GM21529 (cell line): ENCODE measurements at regions not wholly inside any gene's neighbourhood (a gene's known extent, or its start where the extent isn't known, plus 50 kb on each side); places are given as distances from the start of the nearest gene placed in this dataset.

Source experiments
- ATAC-seq: cut with Tn5 transposase; IDR thresholded peaks from one replicate; pipeline ENCODE4 v1.9.1; 2021; ENCODE audit not compliant: unreplicated experiment

DNA sequence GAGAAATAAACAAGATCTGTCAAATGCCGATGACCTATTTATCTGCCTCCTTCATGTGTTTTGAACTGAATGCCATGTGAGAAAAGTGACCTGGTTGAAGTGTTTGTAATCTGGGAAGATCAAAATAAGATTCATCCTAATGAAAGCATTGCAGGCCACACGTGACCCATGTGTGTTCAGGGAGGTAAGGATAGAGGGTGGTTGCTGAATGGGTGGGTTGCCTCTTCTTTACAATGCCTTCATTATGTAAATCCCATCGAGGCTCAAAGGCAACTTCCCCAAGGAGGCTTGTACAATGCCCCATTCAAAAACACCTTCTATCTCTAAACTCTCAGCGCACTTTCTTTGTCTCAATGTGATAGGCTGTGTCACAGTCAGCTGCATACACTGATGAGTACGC, 273.1 kb downstream of the LRATD1 start:
- ATAC-seq: no peak

- no peak for ATAC-seq
Observed at GRCh38 chr2:14907014-14907612, 274.6 kb downstream of the LRATD1 start.

DNA sequence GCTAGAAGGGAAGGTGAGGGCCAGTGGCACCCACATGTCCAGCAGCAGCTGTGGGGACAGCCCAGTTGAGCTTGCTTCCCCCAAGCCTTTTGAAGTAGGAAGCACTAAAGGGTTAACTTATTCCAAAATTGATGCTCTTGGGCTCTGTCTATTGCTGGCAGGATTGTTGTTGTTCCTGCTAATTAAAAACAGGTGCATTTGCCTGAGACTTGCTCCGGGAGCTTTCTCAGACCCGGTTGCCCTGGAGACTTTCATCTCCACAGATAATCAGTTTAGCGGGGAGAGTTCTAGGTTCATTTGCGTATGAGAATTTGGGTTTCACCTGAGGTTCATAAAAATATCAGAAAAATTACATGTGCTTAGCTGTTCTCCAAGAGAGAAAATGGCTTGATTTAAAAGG, 277.3 kb downstream of the LRATD1 start:
- no peak for ATAC-seq

DNA sequence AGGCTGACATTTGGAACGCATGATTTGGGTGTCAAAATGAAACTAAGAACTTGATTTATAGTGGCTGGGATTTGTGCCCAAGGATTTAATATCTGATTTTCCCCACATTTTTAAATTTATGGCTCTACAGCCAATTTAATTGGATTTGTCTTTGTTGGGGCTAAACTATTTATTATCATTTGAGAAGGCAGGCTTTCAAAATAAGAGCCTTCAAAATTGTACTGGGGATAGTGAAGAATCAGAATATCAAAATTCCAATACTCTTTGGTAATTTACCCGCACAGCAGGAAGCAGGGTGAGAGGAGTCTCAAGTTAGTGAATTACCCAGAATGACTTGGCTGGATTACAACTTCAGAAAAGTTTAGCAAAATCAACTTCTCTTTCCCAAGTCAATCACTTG, 278.1 kb downstream of the LRATD1 start:
- no peak for ATAC-seq

DNA sequence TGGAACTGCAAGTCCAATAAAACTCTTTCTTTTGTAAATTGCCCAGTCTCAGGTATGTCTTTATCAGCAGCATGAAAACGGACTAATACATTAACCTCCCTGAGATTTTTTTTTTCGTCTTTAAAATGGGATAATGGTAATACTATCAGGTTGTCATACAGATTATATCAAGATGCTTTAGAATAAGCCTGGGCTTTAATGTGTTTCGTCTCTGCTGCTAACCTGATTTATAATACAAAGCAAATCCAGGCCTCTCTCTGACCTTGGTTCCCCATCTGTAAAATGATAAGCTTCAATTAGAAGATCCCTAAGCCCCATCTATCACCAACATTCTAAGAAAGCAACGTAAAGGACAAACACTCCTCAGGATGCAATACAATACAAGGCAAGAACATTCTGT, 283.5 kb downstream of the LRATD1 start:
- no peak for ATAC-seq

DNA sequence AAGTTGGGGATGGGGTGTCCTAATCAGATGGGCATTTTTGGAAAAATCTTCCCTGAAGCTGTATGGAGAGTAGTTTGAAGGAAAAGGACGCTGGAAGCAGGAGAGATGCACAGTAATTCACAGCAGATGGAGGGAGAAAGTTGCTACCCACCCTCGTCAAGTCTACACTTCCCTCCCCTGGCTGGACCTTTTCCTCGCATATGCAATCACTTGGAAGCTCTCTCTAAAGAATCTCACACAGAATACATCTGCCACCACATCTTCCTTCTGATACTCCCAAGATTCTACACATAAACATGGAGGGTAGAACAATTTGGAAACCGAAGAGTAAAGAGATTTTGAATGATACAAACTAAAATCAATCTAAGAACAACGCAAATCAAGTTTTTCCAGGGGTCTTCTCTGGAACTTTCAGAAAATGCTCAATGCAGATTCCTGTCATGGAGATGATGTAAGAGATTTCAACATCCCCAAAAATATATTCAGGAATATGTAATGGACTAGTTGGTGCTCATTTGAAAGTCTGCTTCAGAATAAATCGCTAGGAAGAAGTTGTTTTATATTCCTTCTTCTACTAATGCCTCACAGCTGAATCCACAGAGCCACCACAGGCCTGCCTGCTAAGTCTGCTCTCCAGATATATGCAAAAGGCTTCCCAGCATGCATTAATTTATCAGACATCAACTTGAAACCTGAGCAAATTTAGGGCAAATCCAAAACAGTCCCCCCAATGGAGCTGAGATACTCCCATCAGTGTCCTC, 291.5 kb downstream of the LRATD1 start:
- no peak for ATAC-seq

DNA sequence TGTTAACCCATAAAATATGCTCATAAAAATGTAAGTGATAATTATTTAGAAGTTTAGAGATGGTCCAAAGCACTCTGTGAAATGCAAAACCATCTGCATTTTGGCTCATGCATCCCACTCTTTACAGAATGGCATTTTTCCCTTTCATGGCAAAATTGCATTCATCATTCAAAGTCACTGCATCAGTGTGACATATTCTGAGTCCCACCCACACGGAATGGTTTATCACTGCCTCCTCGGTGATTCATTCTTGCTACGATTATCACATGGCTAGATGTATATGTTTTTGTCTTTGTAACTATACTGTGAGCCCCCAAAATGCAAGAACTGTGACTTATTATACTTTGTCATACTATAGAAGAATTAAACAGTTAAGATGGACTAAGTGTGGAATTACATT, 293.0 kb downstream of the LRATD1 start:
- no peak for ATAC-seq

DNA sequence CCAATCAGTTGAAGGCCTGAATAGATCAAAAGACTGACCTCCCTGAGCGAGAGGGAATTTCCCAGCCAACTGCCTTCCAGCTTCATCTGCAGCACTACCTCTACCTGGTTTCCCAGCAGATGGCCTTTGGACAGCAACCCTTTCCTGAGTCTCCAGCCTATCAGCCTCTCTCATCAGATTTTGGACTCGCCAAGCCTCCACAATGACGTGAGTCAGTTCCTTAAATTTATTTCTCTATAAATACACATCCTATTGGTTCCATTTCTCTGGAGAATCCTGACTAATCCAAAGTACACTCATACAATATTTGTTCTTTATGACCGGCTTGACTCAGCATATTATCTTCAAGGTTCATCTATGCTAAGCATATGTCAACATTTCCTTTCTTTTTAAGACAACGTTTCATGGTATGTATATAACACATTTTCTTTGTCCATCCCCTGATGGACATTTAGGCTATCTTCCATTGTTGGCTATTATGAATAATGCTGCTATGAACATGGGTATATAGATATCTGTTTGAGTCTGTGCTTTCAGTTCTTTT, 294.6 kb downstream of the LRATD1 start:
- ATAC-seq: no peak

DNA sequence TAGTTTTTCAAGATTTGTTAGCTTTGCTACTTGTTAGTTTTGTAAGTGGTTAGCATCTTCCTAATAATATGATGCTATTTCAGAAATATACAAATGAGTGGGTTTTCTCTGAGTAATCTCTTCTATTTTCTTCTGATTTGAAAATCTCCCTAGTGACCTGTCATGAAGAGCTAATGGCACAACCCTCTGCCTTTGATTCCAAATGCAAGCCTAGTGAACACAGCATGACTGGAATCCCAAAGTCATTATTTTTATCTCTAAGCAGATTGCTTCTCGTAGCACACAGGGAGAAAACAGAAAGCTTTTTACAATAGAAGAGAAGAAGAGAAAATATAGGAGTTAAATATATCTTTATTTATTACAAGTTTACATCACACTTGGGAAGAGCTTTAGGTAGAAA, 295.5 kb downstream of the LRATD1 start:
- no peak for ATAC-seq

DNA sequence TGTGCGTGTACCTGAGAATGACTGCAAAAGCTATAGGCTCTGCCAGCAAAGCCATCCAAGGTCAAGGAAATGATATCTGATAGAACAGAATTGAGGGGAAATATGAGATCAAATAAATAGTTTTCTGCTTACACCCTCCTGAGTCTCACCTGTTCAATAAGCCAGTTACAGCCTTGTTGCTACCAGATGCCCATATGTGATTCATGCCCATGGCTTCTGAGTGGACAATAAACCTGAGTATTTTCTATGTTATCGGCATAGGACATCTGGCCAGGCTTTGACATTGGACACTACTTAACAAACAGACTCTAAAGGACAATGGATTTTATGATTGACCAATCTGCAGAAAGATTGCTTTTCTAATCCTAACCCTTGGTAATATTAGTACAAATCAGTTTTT, 297.9 kb downstream of the LRATD1 start:
- no peak for ATAC-seq

DNA sequence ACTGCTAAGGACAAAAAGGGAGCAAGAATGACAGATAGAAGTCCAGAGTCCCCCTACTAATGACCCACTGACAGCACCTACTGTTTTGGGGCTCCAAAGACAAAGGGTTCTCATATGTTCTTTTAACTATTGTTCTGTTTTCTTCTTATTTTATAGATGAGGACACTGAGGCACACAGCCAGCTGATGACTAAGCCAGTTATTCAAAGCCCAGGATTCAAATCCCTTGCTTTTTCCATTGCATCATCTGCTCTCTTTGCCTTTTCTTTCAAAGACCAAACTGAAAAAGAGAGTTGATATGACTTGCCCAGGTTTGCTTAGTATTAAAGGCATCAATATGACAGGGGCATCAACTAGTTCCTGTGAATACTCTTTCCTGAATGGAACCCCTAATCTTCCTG, 299.8 kb downstream of the LRATD1 start:
- no peak for ATAC-seq

- no peak for ATAC-seq
Observed at GRCh38 chr2:14933753-14934152, 301.2 kb downstream of the LRATD1 start.

DNA sequence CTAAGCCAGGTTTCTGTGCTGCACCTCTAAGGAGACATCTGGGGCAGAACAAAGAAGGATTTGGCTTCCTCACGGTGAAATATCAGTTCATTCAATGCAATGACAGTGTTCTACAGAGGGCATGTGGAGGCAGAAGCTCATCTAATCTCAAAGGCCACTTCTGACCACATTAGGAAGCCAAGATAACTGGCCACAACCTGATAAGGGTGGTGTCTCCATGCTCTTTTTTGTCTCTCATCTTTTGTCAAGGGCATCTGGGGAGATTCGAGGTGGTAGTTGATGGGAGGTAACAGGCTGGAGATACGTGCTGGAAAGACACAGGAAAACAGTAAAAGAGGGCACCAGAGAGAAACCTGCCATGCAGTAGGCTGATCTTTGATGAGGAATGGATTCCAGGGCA, 303.9 kb downstream of the LRATD1 start:
- no peak for ATAC-seq

DNA sequence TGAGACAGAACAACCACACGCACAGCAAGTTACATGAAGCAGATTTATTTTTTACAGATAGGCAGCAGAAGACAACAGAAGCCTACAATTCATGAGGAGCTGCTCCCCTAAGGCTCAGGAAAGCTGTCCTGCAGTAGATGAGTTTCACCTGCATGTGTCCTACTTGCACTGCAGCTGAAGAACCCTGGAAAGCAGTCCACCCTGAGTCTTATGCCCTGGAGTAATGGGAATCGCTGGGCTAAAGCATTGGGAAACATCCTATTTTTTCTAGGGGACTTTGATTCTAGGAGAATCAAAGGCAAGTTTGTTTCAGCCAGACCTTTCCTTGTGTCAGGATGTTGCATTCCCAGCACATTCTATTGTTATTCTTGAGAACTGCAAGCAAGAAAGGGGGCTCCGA, 304.8 kb downstream of the LRATD1 start:
- ATAC-seq: no peak

- ATAC-seq: no peak
Observed at GRCh38 chr2:14941151-14941631, 308.7 kb downstream of the LRATD1 start.

DNA sequence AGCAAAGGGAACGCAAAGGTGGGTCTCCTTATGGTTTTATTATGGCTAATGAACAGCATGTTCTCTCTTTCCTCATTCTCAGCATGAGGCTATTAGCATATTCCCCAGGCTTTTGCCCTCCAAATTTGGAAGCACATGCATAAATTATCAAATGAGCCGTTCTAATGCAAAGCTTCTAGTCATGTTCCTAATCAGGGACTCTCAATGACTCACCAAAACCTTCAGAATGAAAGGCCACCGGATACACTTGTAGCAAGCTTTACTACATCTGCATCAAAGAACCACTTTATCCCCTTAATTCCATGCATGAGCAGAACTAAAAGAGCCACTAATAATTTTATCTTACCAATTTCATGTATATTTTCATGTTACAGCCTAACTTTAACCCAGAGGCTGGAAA, 310.5 kb downstream of the LRATD1 start:
- ATAC-seq: no peak

DNA sequence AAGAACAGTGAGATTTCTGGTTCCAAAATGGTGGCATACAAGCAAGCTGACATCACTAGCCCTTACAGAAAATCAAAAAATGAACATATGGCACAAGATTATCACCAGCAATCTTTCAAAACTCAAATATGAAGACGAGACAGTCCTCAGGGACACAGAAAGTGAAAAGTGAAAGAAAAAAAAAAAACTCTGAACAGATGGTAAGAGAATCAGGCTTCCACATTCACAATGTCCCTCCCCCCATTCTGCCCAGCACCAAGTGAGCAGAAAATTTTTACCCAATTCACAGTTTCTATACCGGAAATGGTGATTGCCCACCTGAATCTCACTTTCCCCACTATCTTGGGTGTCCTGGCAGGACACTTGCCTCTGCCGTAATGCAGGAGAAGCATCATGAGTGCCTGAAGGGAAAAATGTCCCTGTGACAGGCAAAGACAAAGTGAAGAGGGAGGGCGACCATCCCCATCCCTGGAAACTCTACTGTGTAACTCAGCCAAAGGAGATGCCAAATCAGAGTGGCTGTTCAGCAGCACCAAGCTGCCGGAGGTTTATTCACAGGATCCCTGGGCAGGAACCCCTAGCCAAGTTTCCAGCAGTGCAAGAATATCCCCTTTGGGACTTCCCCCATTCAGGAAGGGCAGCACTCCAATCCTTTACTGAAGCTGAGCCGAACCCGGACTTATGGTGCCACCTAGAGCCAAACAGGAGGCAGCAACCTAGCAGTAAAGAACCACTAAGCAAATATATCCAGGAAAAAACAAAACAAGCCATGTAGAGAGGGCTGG, 312.2 kb downstream of the LRATD1 start:
- peak; percentile 90 for ATAC-seq

- ATAC-seq: no peak
Observed at GRCh38 chr2:14951569-14952285, 319.2 kb downstream of the LRATD1 start.

DNA sequence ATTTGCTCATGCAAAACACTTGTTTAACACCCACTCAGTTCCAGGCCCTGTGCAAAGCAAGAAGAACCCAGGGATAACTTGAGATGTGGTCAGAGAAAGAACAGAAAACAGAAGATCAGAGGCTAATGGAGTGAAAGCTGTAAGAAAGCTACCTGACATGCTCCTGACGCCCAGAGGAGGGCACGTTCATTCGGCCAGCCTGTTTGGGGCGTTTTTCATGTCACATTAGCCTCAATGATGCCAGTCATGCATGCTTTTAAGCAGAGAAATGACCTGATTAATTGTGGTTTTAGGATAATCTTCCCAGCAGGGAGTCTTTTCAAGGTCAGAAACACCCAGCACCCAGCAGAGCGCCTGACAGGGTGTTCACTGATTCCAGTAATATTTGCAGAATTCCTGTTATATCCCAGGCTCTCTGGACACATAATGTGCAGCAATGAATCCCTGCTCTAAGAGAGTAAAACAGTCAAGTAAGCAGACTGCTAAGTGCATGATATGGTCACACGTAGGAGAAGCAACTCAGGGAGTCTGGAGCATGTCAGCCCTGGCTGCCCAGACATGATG, 320.0 kb downstream of the LRATD1 start:
- no peak for ATAC-seq

DNA sequence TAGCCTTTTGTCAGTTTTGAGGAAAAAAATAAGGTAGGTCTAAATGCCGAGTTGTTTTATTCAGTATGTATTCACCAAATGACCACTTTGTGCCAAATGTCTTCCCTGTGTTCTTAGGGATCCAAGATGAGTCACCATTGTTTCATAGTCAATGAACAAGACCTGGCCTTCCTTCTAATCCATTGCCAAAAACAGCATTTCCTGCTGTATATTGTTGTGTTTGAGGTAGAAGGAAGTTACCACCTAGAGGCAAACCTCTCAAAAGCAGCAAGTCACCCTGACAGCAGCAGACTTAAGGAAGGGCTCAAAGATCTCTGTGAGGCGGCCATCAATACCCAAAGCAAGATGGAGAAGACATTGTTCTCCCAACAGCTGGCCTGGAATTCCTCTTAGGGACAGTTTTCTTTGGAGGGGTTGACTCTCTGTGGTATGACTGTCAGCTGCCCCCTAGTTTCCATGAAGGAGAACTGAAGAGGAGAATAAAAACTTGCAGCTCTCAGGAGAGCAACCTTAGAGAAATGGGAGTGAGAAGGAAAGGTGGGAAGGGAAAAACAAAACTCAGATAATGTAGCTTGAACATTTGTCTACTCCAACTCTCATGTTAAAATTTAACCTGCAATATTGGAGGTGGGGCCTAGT, 328.3 kb downstream of the LRATD1 start:
- ATAC-seq: no peak
